K562 (cell line): ENCODE measurements at regions not wholly inside any gene's neighbourhood (a gene's known extent, or its start where the extent isn't known, plus 50 kb on each side); places are given as distances from the start of the nearest gene placed in this dataset.

Experiments
- ATAC-seq: fragments of 200-7000 bp; cut with Tn5 transposase; 3 replicates; pipeline ENCODE4 v1.9.1; 2020; ENCODE audit warnings: moderate library complexity
- BruUV-seq: library from RNA; stranded (reverse); fragments of 400-500 nt; replicated peaks from 2 replicates; lab custom pipeline; 2021; lab: Mats Ljungman, UMichigan
- CTCF ChIA-PET: fragments of 300-600 bp; formaldehyde crosslinking; extraction: SDS; loops from one replicate; lab custom pipeline; 2021; ENCODE audit warnings: low intra/inter-chr PET ratio; lab: Yijun Ruan, JAX
- POLR2A ChIA-PET: fragments of 300-600, 350-650 bp; sonication (Branson Sonifier 250); formaldehyde crosslinking; extraction: SDS; loops from one replicate; lab custom pipeline; 2021; ENCODE audit warnings: antibody characterized with exemption, inconsistent platforms; lab: Yijun Ruan, JAX
- DNase-seq, 4 experiments: peaks; one replicate each; pipeline versions ENCODE4 v3.0.0 to v3.0.0-alpha.2; 2011 to 2018; ENCODE audit warnings: low spot score in 3 of 4, mixed read lengths in 3 of 4; ENCODE audit errors: extremely low read depth in 1 of 4
- FAIRE-seq: peaks from 2 replicates; lab custom pipeline; 2011; peaks lifted over from hg19 to GRCh38; lab: Jason Lieb, UNC
- H2AFZ ChIP-seq: 2 replicates; pipeline ENCODE4 v1.6.0; 2011; ENCODE audit warnings: low read depth, low read length, control low read depth, inconsistent platforms
- H3K27ac ChIP-seq: fragments of 200-600 bp; 3 replicates; pipeline ENCODE4 v1.8.0; 2011; ENCODE audit warnings: low read depth, mild to moderate bottlenecking, control low read depth, inconsistent platforms, low read length, moderate library complexity, mixed read lengths; ENCODE audit errors: extremely low read depth
- H3K27me3 ChIP-seq, 2 experiments: fragments of 300-600 bp in 1 of 2; 2 replicates in 1 of 2; 3 replicates in 1 of 2; pipeline versions ENCODE4 v1.6.0 to v1.8.0; 2011; ENCODE audit warnings: inconsistent platforms in 2 of 2, low read length in 2 of 2, mild to moderate bottlenecking in 1 of 2, mixed read lengths in 1 of 2, moderate library complexity in 1 of 2; ENCODE audit not compliant: control insufficient read depth in 2 of 2, insufficient read depth in 2 of 2
- H3K36me3 ChIP-seq: fragments of 300-600 bp; 3 replicates; pipeline ENCODE4 v1.8.0; 2011; ENCODE audit warnings: mild to moderate bottlenecking, low read length, inconsistent platforms; ENCODE audit not compliant: control insufficient read depth, insufficient read depth
- H3K4me1 ChIP-seq, 2 experiments: fragments of 200-600 bp in 1 of 2; replicated peaks in 1 of 2; 2 replicates in 1 of 2; 3 replicates in 1 of 2; pipeline versions ENCODE4 v1.5.1 to v1.8.0; 2011; ENCODE audit warnings: inconsistent platforms in 2 of 2, low read length in 2 of 2, mild to moderate bottlenecking in 1 of 2, mixed read lengths in 1 of 2, moderate library complexity in 1 of 2; ENCODE audit not compliant: control insufficient read depth in 2 of 2, insufficient read depth in 2 of 2
- H3K4me2 ChIP-seq: 2 replicates; pipeline ENCODE4 v1.6.1; 2011; ENCODE audit warnings: low read length, control low read depth, inconsistent platforms, mixed read lengths; ENCODE audit not compliant: insufficient read depth
- H3K4me3 ChIP-seq: fragments of 200-600 bp; sonication (generic), shearing (Covaris generic); 2 replicates; pipeline ENCODE4 v1.5.1; 2016; ENCODE audit warnings: control low read depth, inconsistent platforms
- H3K79me2 ChIP-seq: fragments of 200-600 bp; 3 replicates; pipeline ENCODE4 v1.8.0; 2011; ENCODE audit warnings: low read length, inconsistent platforms; ENCODE audit not compliant: control insufficient read depth, insufficient read depth
- H3K9ac ChIP-seq, 2 experiments: 2 replicates each; pipeline versions ENCODE4 v1.6.0 to v1.6.1; 2011; ENCODE audit warnings: low read depth in 2 of 2, low read length in 2 of 2, control low read depth in 1 of 2, inconsistent platforms in 1 of 2, mild to moderate bottlenecking in 1 of 2, mixed read lengths in 1 of 2; ENCODE audit not compliant: insufficient read depth in 1 of 2
- H3K9me1 ChIP-seq: one replicate; pipeline ENCODE4 v1.6.0; 2011; ENCODE audit warnings: inconsistent platforms, mild to moderate bottlenecking, low read length, moderate library complexity; ENCODE audit not compliant: control insufficient read depth, insufficient read depth
- H3K9me3 ChIP-seq: replicated peaks from 2 replicates; pipeline ENCODE4 v1.5.1; 2011; ENCODE audit warnings: low read depth, low read length, inconsistent platforms; ENCODE audit not compliant: control insufficient read depth, insufficient read depth
- H4K20me1 ChIP-seq: replicated peaks from 2 replicates; pipeline ENCODE4 v1.6.1; 2011; ENCODE audit warnings: low read length, inconsistent platforms, mixed read lengths; ENCODE audit not compliant: control insufficient read depth, insufficient read depth
- CREBBP ChIP-seq: IDR thresholded peaks from one replicate; pipeline ENCODE4 v1.6.1; 2012; ENCODE audit warnings: low read depth, mild to moderate bottlenecking, control low read depth, inconsistent platforms, low read length
- HSF4 ChIP-seq: fragments of 250-450 bp; sonication (Bioruptor Pico); IDR thresholded peaks from 2 replicates; pipeline ENCODE4 v2.1.2; 2022; ENCODE audit warnings: mild to moderate bottlenecking, moderate library complexity, borderline replicate concordance
- KAT2B ChIP-seq: IDR thresholded peaks from one replicate; pipeline ENCODE4 v1.6.1; 2012; ENCODE audit warnings: low read depth, mild to moderate bottlenecking, control low read depth, inconsistent platforms, low read length, moderate library complexity
- KDM1A ChIP-seq, 2 experiments: fragments of 450-650 bp; IDR thresholded peaks; 2 replicates each; pipeline ENCODE4 v1.6.1; 2016; ENCODE audit warnings: mild to moderate bottlenecking in 2 of 2
- POLR2AphosphoS5 ChIP-seq: IDR thresholded peaks from 2 replicates; pipeline ENCODE4 v1.6.1; 2011; ENCODE audit warnings: mild to moderate bottlenecking, low read depth, low read length, moderate library complexity; ENCODE audit not compliant: control insufficient read depth, insufficient read depth
- PREB ChIP-seq: sonication (generic); formaldehyde crosslinking; IDR thresholded peaks from 2 replicates; pipeline ENCODE4 v1.8.1; 2023; ENCODE audit warnings: mild to moderate bottlenecking, missing genetic modification reagents
- TSC22D4 ChIP-seq: fragments of 450-650 bp; IDR thresholded peaks from 2 replicates; pipeline ENCODE4 v1.6.1; 2016; ENCODE audit warnings: missing genetic modification characterization, missing biosample characterization, control low read depth
- XRCC4 ChIP-seq: IDR thresholded peaks from one replicate; pipeline ENCODE4 v1.6.1; 2011; ENCODE audit not compliant: insufficient read depth, insufficient read length; ENCODE audit errors: extremely low read depth
- ZHX1 ChIP-seq: fragments of 150-350 bp; conservative IDR thresholded peaks from 2 replicates; pipeline ENCODE4 v1.6.1; 2014; ENCODE audit warnings: low read length
- ZNF165 ChIP-seq: fragments of 250-450 bp; sonication (Bioruptor Pico); IDR thresholded peaks from 2 replicates; pipeline ENCODE4 v1.4.0; 2020; ENCODE audit warnings: borderline replicate concordance
- WGBS: fragments of 100-300 bp; shearing (Covaris generic); methylation state at CpG from one replicate; pipeline ENCODE4 v1.1.6; 2016; ENCODE audit warnings: low coverage, mixed read lengths; ENCODE audit not compliant: insufficient coverage; ENCODE audit errors: missing lambda C conversion rate; 5-methylcytosine and 5-hydroxymethylcytosine counted together
- in situ Hi-C: fragments of 300-500 bp; cut with MboI; formaldehyde crosslinking; loops from 4 replicates; pipeline ENCODE4 v1.15.0; 2018; ENCODE audit warnings: inconsistent platforms, mixed read lengths
- intact Hi-C: fragments of 100-400 bp; cut with micrococcal nuclease; formaldehyde crosslinking; loops from 2 replicates; pipeline ENCODE4 v1.14.2; 2022
- TF ChIP-seq, protein P1 (sequence below): fragments of 450-650 bp; formaldehyde crosslinking; conservative IDR thresholded peaks from 2 replicates; pipeline ENCODE4 v1.4.0; 2022; ENCODE audit warnings: mild to moderate bottlenecking, missing genetic modification characterization
- TF ChIP-seq, protein P2 (sequence below): fragments of 250-450 bp; sonication (Bioruptor Pico); IDR thresholded peaks from 2 replicates; pipeline ENCODE4 v1.9.0; 2021; ENCODE audit warnings: mild to moderate bottlenecking, inconsistent platforms

GRCh38 chr22:22159384-22159783, 85.2 kb upstream of the VPREB1 start:
- Histone ChIP-seq H3K9me1 (peaks cover 3% of the 10 kb centered on the region), H2AFZ (no peak overlapping the region), H3K4me2 (no peak overlapping the region), H3K4me3 (no peak overlapping the region), H3K27ac (no peak overlapping the region), H4K20me1 (no peaks in the 10 kb centered on the region), H3K27me3 (peaks cover 0 to 17% of the 10 kb centered on the region in 2 experiments; a peak in 2 of 5 replicates), H3K79me2 (no peaks in the 10 kb centered on the region), H3K9me3 (no peaks in the 10 kb centered on the region), H3K9ac (no peak overlapping the region), H3K36me3 (no peaks in the 10 kb centered on the region), H3K4me1 (peaks cover 0 to 4% of the 10 kb centered on the region in 2 experiments; a peak in 1 of 5 replicates)
- DNase-seq (no peak), ATAC-seq (no peak), FAIRE-seq (no peak)
- ChIA-PET CTCF (interaction anchor here (0.7 kb wide), 1 partner anchor 398 kb away, joined by 3 read pairs; no protein-coding TSS in a partner anchor), POLR2A (interaction anchor here (0.7 to 3.7 kb wide), 5 partner anchors 9 to 93 kb away, joined by 3 to 16 read pairs (median 4); no protein-coding TSS in a partner anchor)
- in situ Hi-C loops (no loop called here), intact Hi-C loops (no loop called here)
- WGBS: 0% methylated on average over 1 of the region's 1 CpG
- BruUV-seq: no TSS peak
- TF ChIP-seq HSF4 (no peak), PREB (CRISPR knock-in tag) (no peak), ZNF165 (0 out of 2 replicates have a peak, but pooled peaks have one; percentile 2), XRCC4 (no peak), TSC22D4 (tag) (0 out of 2 replicates have a peak, but pooled peaks have one; percentile 6), KDM1A (IDR thresholded peaks at IDR 0.05) (no peak), ZHX1 (no peak), CREBBP (no peak), KAT2B (no peak), POLR2AphosphoS5 (no peak)
- TF ChIP-seq, protein P1, sequence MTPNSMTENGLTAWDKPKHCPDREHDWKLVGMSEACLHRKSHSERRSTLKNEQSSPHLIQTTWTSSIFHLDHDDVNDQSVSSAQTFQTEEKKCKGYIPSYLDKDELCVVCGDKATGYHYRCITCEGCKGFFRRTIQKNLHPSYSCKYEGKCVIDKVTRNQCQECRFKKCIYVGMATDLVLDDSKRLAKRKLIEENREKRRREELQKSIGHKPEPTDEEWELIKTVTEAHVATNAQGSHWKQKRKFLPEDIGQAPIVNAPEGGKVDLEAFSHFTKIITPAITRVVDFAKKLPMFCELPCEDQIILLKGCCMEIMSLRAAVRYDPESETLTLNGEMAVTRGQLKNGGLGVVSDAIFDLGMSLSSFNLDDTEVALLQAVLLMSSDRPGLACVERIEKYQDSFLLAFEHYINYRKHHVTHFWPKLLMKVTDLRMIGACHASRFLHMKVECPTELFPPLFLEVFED: 0 out of 2 replicates have a peak, but pooled peaks have one; percentile 64
- TF ChIP-seq, protein P2, sequence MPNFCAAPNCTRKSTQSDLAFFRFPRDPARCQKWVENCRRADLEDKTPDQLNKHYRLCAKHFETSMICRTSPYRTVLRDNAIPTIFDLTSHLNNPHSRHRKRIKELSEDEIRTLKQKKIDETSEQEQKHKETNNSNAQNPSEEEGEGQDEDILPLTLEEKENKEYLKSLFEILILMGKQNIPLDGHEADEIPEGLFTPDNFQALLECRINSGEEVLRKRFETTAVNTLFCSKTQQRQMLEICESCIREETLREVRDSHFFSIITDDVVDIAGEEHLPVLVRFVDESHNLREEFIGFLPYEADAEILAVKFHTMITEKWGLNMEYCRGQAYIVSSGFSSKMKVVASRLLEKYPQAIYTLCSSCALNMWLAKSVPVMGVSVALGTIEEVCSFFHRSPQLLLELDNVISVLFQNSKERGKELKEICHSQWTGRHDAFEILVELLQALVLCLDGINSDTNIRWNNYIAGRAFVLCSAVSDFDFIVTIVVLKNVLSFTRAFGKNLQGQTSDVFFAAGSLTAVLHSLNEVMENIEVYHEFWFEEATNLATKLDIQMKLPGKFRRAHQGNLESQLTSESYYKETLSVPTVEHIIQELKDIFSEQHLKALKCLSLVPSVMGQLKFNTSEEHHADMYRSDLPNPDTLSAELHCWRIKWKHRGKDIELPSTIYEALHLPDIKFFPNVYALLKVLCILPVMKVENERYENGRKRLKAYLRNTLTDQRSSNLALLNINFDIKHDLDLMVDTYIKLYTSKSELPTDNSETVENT: no peak
